NCI-H2227 (cell line): ENCODE measurements at regions not wholly inside any gene's neighbourhood (a gene's known extent, or its start where the extent isn't known, plus 50 kb on each side); places are given as distances from the start of the nearest gene placed in this dataset.

ENCODE experiments used
- DNase-seq: peaks from one replicate; lab custom pipeline; 2025; ENCODE audit not compliant: unreplicated experiment; lab: John Stamatoyannopoulos, UW

GRCh38 chr13:61830475-61830874 is 414.8 kb upstream of the PCDH20 start:
- DNase-seq: no peak

GRCh38 chr13:61824168-61824567 is 408.5 kb upstream of the PCDH20 start:
- no peak for DNase-seq

- no peak for DNase-seq
These were observed 396.6 kb upstream of the PCDH20 start for GRCh38 chr13:61812286-61812685.

GRCh38 chr13:61810065-61810464 is 394.4 kb upstream of the PCDH20 start:
- DNase-seq: no peak

GRCh38 chr13:61797397-61797796 is 381.7 kb upstream of the PCDH20 start:
- no peak for DNase-seq

- DNase-seq: no peak
These were observed 379.9 kb upstream of the PCDH20 start for GRCh38 chr13:61795580-61795979.

- no peak for DNase-seq
These were observed 363.8 kb upstream of the PCDH20 start for GRCh38 chr13:61779456-61779855.

- no peak for DNase-seq
These were observed 362.9 kb upstream of the PCDH20 start for GRCh38 chr13:61778531-61778930.

- no peak for DNase-seq
These were observed 362.2 kb upstream of the PCDH20 start for GRCh38 chr13:61777899-61778298.

GRCh38 chr13:61777271-61777670 is 361.6 kb upstream of the PCDH20 start:
- DNase-seq: no peak

- no peak for DNase-seq
These were observed 359.3 kb upstream of the PCDH20 start for GRCh38 chr13:61774903-61775302.

- no peak for DNase-seq
These were observed 355.0 kb upstream of the PCDH20 start for GRCh38 chr13:61770681-61771080.

- DNase-seq: no peak
These were observed 352.5 kb upstream of the PCDH20 start for GRCh38 chr13:61768175-61768574.

- DNase-seq: no peak
These were observed 351.0 kb upstream of the PCDH20 start for GRCh38 chr13:61766667-61767058.

GRCh38 chr13:61765940-61766666 is 350.5 kb upstream of the PCDH20 start:
- DNase-seq: no peak

- DNase-seq: no peak
These were observed 349.6 kb upstream of the PCDH20 start for GRCh38 chr13:61765181-61765742.

GRCh38 chr13:61761690-61762089 is 346.0 kb upstream of the PCDH20 start:
- DNase-seq: no peak

- DNase-seq: no peak
These were observed 344.5 kb upstream of the PCDH20 start for GRCh38 chr13:61760102-61760501.

- DNase-seq: no peak
These were observed 340.4 kb upstream of the PCDH20 start for GRCh38 chr13:61756031-61756430.

GRCh38 chr13:61751039-61751438 is 335.4 kb upstream of the PCDH20 start:
- DNase-seq: no peak

- no peak for DNase-seq
These were observed 322.6 kb upstream of the PCDH20 start for GRCh38 chr13:61738236-61738750.

GRCh38 chr13:61734683-61735082 is 319.0 kb upstream of the PCDH20 start:
- DNase-seq: no peak

GRCh38 chr13:61728471-61728870 is 312.8 kb upstream of the PCDH20 start:
- no peak for DNase-seq
